Naive thymus-derived CD8-positive, alpha-beta T cell (primary cell): ENCODE measurements at regions not wholly inside any gene's neighbourhood (a gene's known extent, or its start where the extent isn't known, plus 50 kb on each side); places are given as distances from the start of the nearest gene placed in this dataset.

ENCODE experiments used
- ATAC-seq, 2 donors: fragments of 150-1000 bp; cut with Tn5 transposase in 1 of 2; sonication (Bioruptor Pico), chemical (Tn5 transposase) in 1 of 2; 1 replicate in 1 of 2; 2 replicates in 1 of 2; pipeline ENCODE4 v1.10.0; 2021; ENCODE audit warnings: mild to moderate bottlenecking in 2 of 2, moderate library complexity in 2 of 2
- POLR2A ChIA-PET: fragments of 350-600 bp; sonication (Branson Sonifier 250); formaldehyde crosslinking; loops from one replicate; lab custom pipeline; 2021; ENCODE audit warnings: antibody characterized with exemption; lab: Charles Lee
- DNase-seq, 10 donors: peaks; one replicate each; pipeline versions ENCODE4 v3.0.0 to v3.0.0-alpha.2; 2020 to 2022
- H3K27ac Mint-ChIP-seq, 10 donors: one replicate each; pipeline ENCODE4 v1.8.0; 2020 to 2022; ENCODE audit warnings: mild to moderate bottlenecking in 10 of 10, mixed read lengths in 10 of 10, moderate library complexity in 4 of 10, inconsistent platforms in 1 of 10
- H3K27me3 Mint-ChIP-seq, 5 donors: one replicate each; pipeline ENCODE4 v1.8.0; 2021 to 2022; ENCODE audit warnings: mixed read lengths in 5 of 5
- H3K36me3 Mint-ChIP-seq, 3 donors: one replicate each; pipeline ENCODE4 v1.8.0; 2020 to 2022; ENCODE audit warnings: mixed read lengths in 3 of 3, mild to moderate bottlenecking in 2 of 3, inconsistent platforms in 1 of 3
- H3K4me1 Mint-ChIP-seq, 4 donors: one replicate each; pipeline ENCODE4 v1.8.0; 2021 to 2022; ENCODE audit warnings: mixed read lengths in 4 of 4
- H3K4me3 Mint-ChIP-seq, 10 donors: one replicate each; pipeline ENCODE4 v1.8.0; 2020 to 2022; ENCODE audit warnings: mild to moderate bottlenecking in 10 of 10, mixed read lengths in 10 of 10, moderate library complexity in 6 of 10, inconsistent platforms in 1 of 10
- H3K9me3 Mint-ChIP-seq, 9 donors: one replicate each; pipeline ENCODE4 v1.8.0; 2020 to 2022; ENCODE audit warnings: mixed read lengths in 9 of 9, mild to moderate bottlenecking in 3 of 9, inconsistent platforms in 1 of 9, moderate library complexity in 1 of 9

- POLR2A ChIA-PET, result no interaction called here
- Mint-ChIP-seq H3K36me3 (peaks cover 0 to 6% (median 0%) of the 10 kb centered on the region in 3 donors), H3K27ac (no peak overlapping the region), H3K9me3 (peaks cover 1 to 30% (median 8%) of the 10 kb centered on the region in 9 donors), H3K4me1 (no peaks in the 10 kb centered on the region), H3K4me3 (no peak overlapping the region), H3K27me3 (peaks cover 0 to 9% (median 4%) of the 10 kb centered on the region in 5 donors)
- ATAC-seq, result no peak
- DNase-seq, result no peak
Measured at GRCh38 chr9:23552876-23553601, 273.0 kb downstream of the ELAVL2 start.

GRCh38 chr9:23554686-23555085, 271.4 kb downstream of the ELAVL2 start:
- POLR2A ChIA-PET, result no interaction called here
- Mint-ChIP-seq H3K36me3 (peaks cover 0 to 6% (median 0%) of the 10 kb centered on the region in 3 donors), H3K4me3 (no peak overlapping the region), H3K4me1 (no peaks in the 10 kb centered on the region), H3K27me3 (peaks cover 0 to 9% (median 4%) of the 10 kb centered on the region in 5 donors), H3K27ac (no peak overlapping the region), H3K9me3 (peaks cover 1 to 32% (median 8%) of the 10 kb centered on the region in 9 donors)
- ATAC-seq (no peak), DNase-seq (no peak)

- peaks cover 1 to 21% (median 10%) of the 10 kb centered on the region in 9 donors for H3K9me3 Mint-ChIP-seq
- peaks cover 0 to 6% (median 0%) of the 10 kb centered on the region in 3 donors for H3K36me3 Mint-ChIP-seq
- no peaks in the 10 kb centered on the region for H3K4me1 Mint-ChIP-seq
- DNase-seq (no peak), ATAC-seq (no peak)
- H3K4me3 Mint-ChIP-seq, result no peak overlapping the region
- POLR2A ChIA-PET, result no interaction called here
- H3K27ac Mint-ChIP-seq, result no peak overlapping the region
- peaks cover 0 to 9% (median 4%) of the 10 kb centered on the region in 5 donors for H3K27me3 Mint-ChIP-seq
Measured at GRCh38 chr9:23555851-23556250, 270.2 kb downstream of the ELAVL2 start.

- peaks cover 0 to 9% (median 4%) of the 10 kb centered on the region in 5 donors for H3K27me3 Mint-ChIP-seq
- no peak overlapping the region for H3K4me3 Mint-ChIP-seq
- H3K4me1 Mint-ChIP-seq, result no peaks in the 10 kb centered on the region
- DNase-seq, result no peak
- no peak overlapping the region for H3K27ac Mint-ChIP-seq
- POLR2A ChIA-PET, result no interaction called here
- peaks cover 1 to 22% (median 10%) of the 10 kb centered on the region in 9 donors for H3K9me3 Mint-ChIP-seq
- H3K36me3 Mint-ChIP-seq, result peaks cover 0 to 6% (median 0%) of the 10 kb centered on the region in 3 donors
- no peak for ATAC-seq
Measured at GRCh38 chr9:23556459-23556858, 269.6 kb downstream of the ELAVL2 start.

GRCh38 chr9:23557689-23558088, 268.4 kb downstream of the ELAVL2 start:
- no peak overlapping the region for H3K4me3 Mint-ChIP-seq
- no peak for ATAC-seq
- peaks cover 0 to 9% (median 4%) of the 10 kb centered on the region in 5 donors for H3K27me3 Mint-ChIP-seq
- H3K9me3 Mint-ChIP-seq, result peaks cover 1 to 25% (median 10%) of the 10 kb centered on the region in 9 donors
- peaks cover 0 to 6% (median 0%) of the 10 kb centered on the region in 3 donors for H3K36me3 Mint-ChIP-seq
- H3K4me1 Mint-ChIP-seq, result no peaks in the 10 kb centered on the region
- H3K27ac Mint-ChIP-seq, result no peak overlapping the region
- POLR2A ChIA-PET, result no interaction called here
- DNase-seq, result no peak

GRCh38 chr9:23559522-23559921, 266.5 kb downstream of the ELAVL2 start:
- H3K4me3 Mint-ChIP-seq, result no peak overlapping the region
- H3K27me3 Mint-ChIP-seq, result peaks cover 0 to 9% (median 2%) of the 10 kb centered on the region in 5 donors
- ATAC-seq (no peak), DNase-seq (no peak)
- H3K4me1 Mint-ChIP-seq, result no peaks in the 10 kb centered on the region
- POLR2A ChIA-PET, result no interaction called here
- peaks cover 1 to 28% (median 10%) of the 10 kb centered on the region in 9 donors for H3K9me3 Mint-ChIP-seq
- H3K27ac Mint-ChIP-seq, result no peak overlapping the region
- H3K36me3 Mint-ChIP-seq, result peaks cover 0 to 9% (median 0%) of the 10 kb centered on the region in 3 donors

GRCh38 chr9:23563517-23563916, 262.5 kb downstream of the ELAVL2 start:
- Mint-ChIP-seq H3K9me3 (peaks cover 0 to 24% (median 3%) of the 10 kb centered on the region in 9 donors), H3K27me3 (no peaks in the 10 kb centered on the region), H3K36me3 (peaks cover 0 to 3% (median 0%) of the 10 kb centered on the region in 3 donors), H3K27ac (no peak overlapping the region), H3K4me1 (no peaks in the 10 kb centered on the region), H3K4me3 (no peak overlapping the region)
- DNase-seq (no peak), ATAC-seq (no peak)
- POLR2A ChIA-PET, result no interaction called here

- ATAC-seq (no peak), DNase-seq (no peak)
- H3K9me3 Mint-ChIP-seq, result peaks cover 0 to 19% (median 6%) of the 10 kb centered on the region in 9 donors
- POLR2A ChIA-PET, result no interaction called here
- no peak overlapping the region for H3K27ac Mint-ChIP-seq
- no peak overlapping the region for H3K4me3 Mint-ChIP-seq
- H3K27me3 Mint-ChIP-seq, result no peaks in the 10 kb centered on the region
- H3K36me3 Mint-ChIP-seq, result peaks cover 0 to 3% (median 0%) of the 10 kb centered on the region in 3 donors
- H3K4me1 Mint-ChIP-seq, result no peaks in the 10 kb centered on the region
Measured at GRCh38 chr9:23567516-23568165, 258.4 kb downstream of the ELAVL2 start.

GRCh38 chr9:23571414-23572104, 254.5 kb downstream of the ELAVL2 start:
- Mint-ChIP-seq H3K36me3 (no peaks in the 10 kb centered on the region), H3K27me3 (no peaks in the 10 kb centered on the region), H3K9me3 (peaks cover 0 to 19% (median 3%) of the 10 kb centered on the region in 9 donors), H3K4me1 (no peaks in the 10 kb centered on the region), H3K4me3 (no peak overlapping the region), H3K27ac (no peak overlapping the region)
- ATAC-seq, result no peak
- POLR2A ChIA-PET, result no interaction called here
- no peak for DNase-seq

GRCh38 chr9:23573800-23574199, 252.2 kb downstream of the ELAVL2 start:
- no peak for DNase-seq
- POLR2A ChIA-PET, result no interaction called here
- Mint-ChIP-seq H3K4me3 (no peak overlapping the region), H3K9me3 (peaks cover 0 to 19% (median 5%) of the 10 kb centered on the region in 9 donors), H3K4me1 (no peaks in the 10 kb centered on the region), H3K27ac (no peak overlapping the region), H3K27me3 (peaks cover 0 to 4% (median 0%) of the 10 kb centered on the region in 5 donors), H3K36me3 (no peaks in the 10 kb centered on the region)
- ATAC-seq, result no peak

GRCh38 chr9:23577611-23578010, 248.4 kb downstream of the ELAVL2 start:
- no peak for ATAC-seq
- DNase-seq, result no peak
- H3K27ac Mint-ChIP-seq, result no peak overlapping the region
- POLR2A ChIA-PET, result no interaction called here
- peaks cover 0 to 15% (median 3%) of the 10 kb centered on the region in 9 donors for H3K9me3 Mint-ChIP-seq
- H3K4me1 Mint-ChIP-seq, result no peaks in the 10 kb centered on the region
- peaks cover 0 to 4% (median 0%) of the 10 kb centered on the region in 5 donors for H3K27me3 Mint-ChIP-seq
- no peaks in the 10 kb centered on the region for H3K36me3 Mint-ChIP-seq
- H3K4me3 Mint-ChIP-seq, result no peak overlapping the region

GRCh38 chr9:23581931-23582330, 244.1 kb downstream of the ELAVL2 start:
- POLR2A ChIA-PET, result no interaction called here
- ATAC-seq, result no peak
- Mint-ChIP-seq H3K27ac (no peak overlapping the region), H3K4me1 (no peaks in the 10 kb centered on the region), H3K4me3 (no peak overlapping the region), H3K36me3 (no peaks in the 10 kb centered on the region), H3K9me3 (peaks cover 0 to 21% (median 2%) of the 10 kb centered on the region in 9 donors), H3K27me3 (peaks cover 0 to 4% (median 0%) of the 10 kb centered on the region in 5 donors)
- no peak for DNase-seq

- no peaks in the 10 kb centered on the region for H3K27me3 Mint-ChIP-seq
- H3K27ac Mint-ChIP-seq, result no peak overlapping the region
- ATAC-seq, result no peak
- DNase-seq, result no peak
- H3K9me3 Mint-ChIP-seq, result peaks cover 0 to 21% (median 2%) of the 10 kb centered on the region in 9 donors
- no peaks in the 10 kb centered on the region for H3K36me3 Mint-ChIP-seq
- POLR2A ChIA-PET, result no interaction called here
- no peak overlapping the region for H3K4me3 Mint-ChIP-seq
- no peaks in the 10 kb centered on the region for H3K4me1 Mint-ChIP-seq
Measured at GRCh38 chr9:23582836-23583235, 243.2 kb downstream of the ELAVL2 start.
